ENCODE measurements at regions not wholly inside any gene's neighbourhood (a gene's known extent, or its start where the extent isn't known, plus 50 kb on each side); places are given as distances from the start of the nearest gene placed in this dataset.
"Not testable (repeated sequence)": the region's sequence is repeated elsewhere in the genome, so short reads cannot be mapped to it uniquely, and the experiment has no call there.

DNA sequence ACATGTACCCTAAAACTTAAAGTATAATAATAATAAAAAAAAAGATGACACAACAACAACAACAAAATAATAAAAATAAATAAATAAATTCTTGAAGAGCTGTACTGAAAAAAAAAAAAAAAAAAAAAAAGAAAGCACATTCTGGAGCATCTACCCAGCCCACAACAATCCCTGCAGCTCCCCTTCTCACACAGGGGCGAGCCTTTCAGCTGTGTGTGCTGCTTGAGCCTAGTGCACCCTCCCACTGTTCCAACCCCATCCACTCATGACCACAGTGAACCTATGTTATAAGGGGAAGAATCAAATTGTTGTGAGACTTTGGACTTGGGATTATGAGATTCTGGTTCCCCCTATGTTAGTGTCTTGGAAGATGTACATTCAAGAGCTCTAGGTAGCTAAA is 161.5 kb upstream of the JADE1 start:
- ATAC-seq (ENCODE audit: low read depth) (no peak), DNase-seq (ENCODE audit: low spot score) (no peak)
- Histone ChIP-seq H3K4me1 (ENCODE audit: insufficient read depth, poor library complexity, severe bottlenecking) (no peaks in the 10 kb centered on the region), H3K4me3 (ENCODE audit: severe bottlenecking) (no peak overlapping the region), H3K9me3 (ENCODE audit: severe bottlenecking) (no peaks in the 10 kb centered on the region), H3K36me3 (ENCODE audit: low read depth) (no peaks in the 10 kb centered on the region), H3K27ac (ENCODE audit: poor library complexity, severe bottlenecking) (no peak overlapping the region), H3K27me3 (ENCODE audit: insufficient read depth, poor library complexity, severe bottlenecking) (no peaks in the 10 kb centered on the region)
- no peak for TF ChIP-seq CTCF (IDR thresholded peaks at IDR 0.05; ENCODE audit: poor library complexity, severe bottlenecking)

DNA sequence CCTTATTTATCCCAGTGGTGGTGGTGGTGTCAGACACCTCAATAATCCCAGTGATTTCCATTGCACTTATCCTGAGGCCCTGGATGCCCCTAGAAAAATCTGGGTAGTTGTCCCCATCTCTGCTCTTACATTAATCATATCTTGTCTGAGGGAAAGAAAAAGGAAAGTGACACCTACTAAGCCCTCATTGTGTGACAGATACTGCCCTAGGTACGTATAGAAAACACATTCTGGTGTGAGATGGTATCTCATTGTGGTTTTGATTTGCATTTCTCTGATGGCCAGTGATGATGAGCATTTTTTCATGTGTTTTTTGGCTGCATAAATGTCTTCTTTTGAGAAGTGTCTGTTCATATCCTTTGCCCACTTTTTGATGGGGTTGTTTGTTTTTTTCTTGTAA is 162.6 kb upstream of the JADE1 start:
- not testable (repeated sequence) for H3K4me3 ChIP-seq (ENCODE audit: severe bottlenecking); H3K4me1 ChIP-seq (ENCODE audit: insufficient read depth, poor library complexity, severe bottlenecking); H3K27me3 ChIP-seq (ENCODE audit: insufficient read depth, poor library complexity, severe bottlenecking); H3K27ac ChIP-seq (ENCODE audit: poor library complexity, severe bottlenecking); ATAC-seq (ENCODE audit: low read depth); DNase-seq (ENCODE audit: low spot score); H3K36me3 ChIP-seq (ENCODE audit: low read depth); H3K9me3 ChIP-seq (ENCODE audit: severe bottlenecking)

DNA sequence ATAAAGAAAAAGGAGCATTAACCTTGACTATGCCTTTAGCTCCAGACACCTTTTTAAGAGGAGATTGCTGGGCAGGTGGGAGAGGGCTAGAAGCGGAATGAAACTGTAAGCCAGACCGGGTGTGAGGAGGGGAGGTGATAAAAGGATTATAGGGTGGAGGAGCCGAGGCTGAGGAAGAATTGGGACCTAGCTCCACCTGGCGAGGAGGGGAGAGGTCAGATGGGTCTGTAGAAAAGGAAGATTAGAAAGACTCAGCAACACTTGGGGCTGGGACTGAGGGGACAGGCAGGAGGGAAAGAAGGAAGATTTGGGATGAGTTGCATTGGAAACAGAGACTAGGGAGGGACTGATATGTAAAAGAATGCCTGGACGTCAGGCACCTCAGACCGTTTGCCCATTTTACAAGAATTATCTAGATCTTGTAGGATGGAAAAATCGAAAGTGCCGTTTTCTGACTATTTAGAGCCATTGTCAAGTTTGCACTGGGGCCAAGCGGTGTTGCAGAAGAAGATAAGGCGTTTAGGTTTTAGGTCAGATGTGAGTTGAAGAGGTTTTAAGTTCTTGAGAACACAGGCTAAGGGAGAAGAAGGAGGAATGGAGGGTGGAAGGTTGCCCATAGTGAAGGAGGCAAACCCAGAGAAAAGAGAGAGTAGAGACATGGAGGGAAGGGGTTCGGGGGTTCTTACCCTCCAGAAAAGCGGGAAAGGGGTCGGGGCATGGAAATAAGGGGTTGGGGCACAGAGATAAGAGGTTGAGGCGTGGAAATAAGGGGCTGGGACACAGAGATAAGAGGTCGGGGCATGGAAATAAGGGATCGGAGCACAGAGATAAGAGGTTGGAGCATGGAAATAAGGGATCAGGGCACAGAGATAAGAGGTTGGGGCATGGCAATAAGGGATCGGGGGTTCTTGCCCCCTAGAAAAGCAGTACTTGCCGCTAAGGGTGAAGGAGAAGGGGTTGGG is 164.5 kb upstream of the JADE1 start:
- DNase-seq (ENCODE audit: low spot score); H3K27me3 ChIP-seq (ENCODE audit: insufficient read depth, poor library complexity, severe bottlenecking); ATAC-seq (ENCODE audit: low read depth); H3K4me3 ChIP-seq (ENCODE audit: severe bottlenecking); H3K36me3 ChIP-seq (ENCODE audit: low read depth); H3K4me1 ChIP-seq (ENCODE audit: insufficient read depth, poor library complexity, severe bottlenecking); H3K9me3 ChIP-seq (ENCODE audit: severe bottlenecking); H3K27ac ChIP-seq (ENCODE audit: poor library complexity, severe bottlenecking): not testable (repeated sequence)

DNA sequence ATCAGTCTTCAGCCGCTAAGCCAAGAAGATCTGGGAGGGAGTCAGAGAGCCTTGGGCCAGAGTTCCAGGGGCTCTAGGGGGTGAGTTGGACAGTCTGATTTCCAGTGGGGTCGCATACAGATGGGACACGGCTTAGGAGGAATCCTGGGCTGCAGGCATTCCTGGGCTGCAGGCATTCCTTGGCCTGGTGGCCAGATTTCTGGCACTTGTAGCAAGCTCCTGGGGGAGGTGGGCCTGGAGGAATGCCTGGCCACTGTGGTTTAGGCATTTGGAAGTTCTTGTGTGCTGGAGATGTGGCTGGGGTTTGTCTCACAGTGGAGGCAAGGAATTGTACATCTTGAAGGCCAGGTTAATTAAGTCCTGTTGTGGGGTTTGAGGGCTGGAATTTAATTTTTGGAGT is 165.4 kb upstream of the JADE1 start:
- H3K4me3 ChIP-seq (ENCODE audit: severe bottlenecking); ATAC-seq (ENCODE audit: low read depth); DNase-seq (ENCODE audit: low spot score): not testable (repeated sequence)

GRCh38 chr4:128641566-128641965 is 167.9 kb upstream of the JADE1 start:
- not testable (repeated sequence) for H3K9me3 ChIP-seq (ENCODE audit: severe bottlenecking); H3K36me3 ChIP-seq (ENCODE audit: low read depth); H3K4me1 ChIP-seq (ENCODE audit: insufficient read depth, poor library complexity, severe bottlenecking); ATAC-seq (ENCODE audit: low read depth); DNase-seq (ENCODE audit: low spot score); H3K4me3 ChIP-seq (ENCODE audit: severe bottlenecking); H3K27ac ChIP-seq (ENCODE audit: poor library complexity, severe bottlenecking); H3K27me3 ChIP-seq (ENCODE audit: insufficient read depth, poor library complexity, severe bottlenecking)

More for the DNA sequence above, 165.4 kb upstream of the JADE1 start:
- not testable (repeated sequence) for H3K36me3 ChIP-seq (ENCODE audit: low read depth); H3K4me1 ChIP-seq (ENCODE audit: insufficient read depth, poor library complexity, severe bottlenecking); H3K27ac ChIP-seq (ENCODE audit: poor library complexity, severe bottlenecking); H3K9me3 ChIP-seq (ENCODE audit: severe bottlenecking); H3K27me3 ChIP-seq (ENCODE audit: insufficient read depth, poor library complexity, severe bottlenecking)

GRCh38 chr4:128639541-128640270 is 169.8 kb upstream of the JADE1 start:
- no peak for TF ChIP-seq CTCF (IDR thresholded peaks at IDR 0.05; ENCODE audit: poor library complexity, severe bottlenecking)
- Histone ChIP-seq H3K27ac (ENCODE audit: poor library complexity, severe bottlenecking) (no peak overlapping the region), H3K36me3 (ENCODE audit: low read depth) (no peaks in the 10 kb centered on the region), H3K27me3 (ENCODE audit: insufficient read depth, poor library complexity, severe bottlenecking) (no peaks in the 10 kb centered on the region), H3K4me1 (ENCODE audit: insufficient read depth, poor library complexity, severe bottlenecking) (no peaks in the 10 kb centered on the region), H3K4me3 (ENCODE audit: severe bottlenecking) (no peak overlapping the region), H3K9me3 (ENCODE audit: severe bottlenecking) (no peaks in the 10 kb centered on the region)
- ATAC-seq (ENCODE audit: low read depth) (no peak), DNase-seq (ENCODE audit: low spot score) (no peak)
